ENCODE measurements at regions not wholly inside any gene's neighbourhood (a gene's known extent, or its start where the extent isn't known, plus 50 kb on each side); places are given as distances from the start of the nearest gene placed in this dataset.
"Not testable (repeated sequence)": the region's sequence is repeated elsewhere in the genome, so short reads cannot be mapped to it uniquely, and the experiment has no call there.

- intact Hi-C loops (cut with DNase I) = no loop called here
- no peak for DNase-seq
Observed at GRCh38 chr6:121539439-121539838, 104.0 kb downstream of the GJA1 start.

DNA sequence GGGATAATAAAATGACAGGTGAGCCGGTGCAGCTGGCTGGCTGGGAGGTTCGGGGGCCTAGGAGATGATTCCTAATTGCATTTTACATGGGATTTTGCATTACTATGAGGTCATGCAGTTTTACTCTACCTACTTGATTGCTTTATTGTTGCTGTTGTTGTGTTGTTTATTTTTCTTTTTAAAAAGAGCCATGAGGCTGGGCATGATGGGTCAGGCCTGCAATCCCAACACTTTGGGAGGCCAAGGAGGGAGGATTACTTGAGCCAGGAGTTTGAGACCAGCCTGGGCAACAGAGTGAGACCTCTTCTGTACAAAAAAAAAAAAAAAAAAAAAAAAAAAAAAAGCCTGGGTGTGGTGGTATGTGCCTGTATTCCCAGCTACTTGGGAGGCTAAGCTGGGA, 104.8 kb downstream of the GJA1 start:
- intact Hi-C loops (cut with DNase I) = no loop called here
- DNase-seq = no peak

- DNase-seq = peak in 1 of 42 donors; percentile 14
- intact Hi-C loops (cut with DNase I) = no loop called here
Observed at GRCh38 chr6:121544691-121545090, 109.2 kb downstream of the GJA1 start.

DNA sequence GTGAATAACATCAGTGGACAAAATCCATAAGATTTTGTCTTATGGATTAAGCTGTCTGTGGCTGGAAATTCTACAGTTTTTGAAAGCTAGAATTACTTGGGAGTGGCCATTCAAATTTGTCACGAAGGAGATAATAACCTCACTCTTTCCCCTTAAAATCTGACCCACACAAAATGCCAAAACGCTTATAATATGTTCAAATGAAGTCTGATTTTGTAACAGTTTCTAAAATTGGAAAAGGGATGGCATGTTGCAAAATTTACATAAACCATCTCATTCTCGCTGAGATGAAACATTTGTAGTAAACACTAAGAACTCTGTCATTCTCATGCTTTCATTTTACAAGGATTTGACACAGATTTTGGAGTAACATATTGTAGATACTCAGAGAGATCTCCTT, 112.7 kb downstream of the GJA1 start:
- intact Hi-C loops (cut with DNase I) = no loop called here

DNA sequence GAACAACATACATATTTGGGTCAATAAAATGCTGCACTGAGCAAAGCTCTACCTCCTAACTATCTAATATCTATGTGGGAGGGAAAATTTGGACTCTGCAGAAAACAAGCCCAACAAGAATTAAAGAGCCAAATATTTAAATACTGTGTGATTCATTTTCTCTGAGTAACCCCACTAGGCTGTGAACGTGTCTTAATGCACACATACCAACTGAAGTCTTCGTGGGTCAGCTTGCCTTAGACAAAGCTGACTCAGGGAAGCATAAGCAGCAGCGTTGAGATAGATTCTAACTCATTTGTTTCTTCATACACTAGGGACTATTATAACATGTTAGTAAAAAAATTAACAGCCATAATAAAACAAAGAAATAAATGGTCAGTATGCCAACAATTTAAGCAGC, 114.3 kb downstream of the GJA1 start:
- intact Hi-C loops (cut with DNase I) = no loop called here

More for the DNA sequence above, 112.7 kb downstream of the GJA1 start:
- no peak for DNase-seq

GRCh38 chr6:121550491-121551010, 115.1 kb downstream of the GJA1 start:
- intact Hi-C loops (cut with DNase I) = no loop called here

More for the DNA sequence above, 114.3 kb downstream of the GJA1 start:
- no peak for DNase-seq

GRCh38 chr6:121555201-121555600, 119.8 kb downstream of the GJA1 start:
- no peak for DNase-seq
- intact Hi-C loops (cut with DNase I) = no loop called here

More at GRCh38 chr6:121550491-121551010, 115.1 kb downstream of the GJA1 start:
- DNase-seq = no peak

- intact Hi-C loops (cut with DNase I); DNase-seq: not testable (repeated sequence)
Observed at GRCh38 chr6:121556149-121556548, 120.7 kb downstream of the GJA1 start.

- intact Hi-C loops (cut with DNase I) = no loop called here
- DNase-seq = no peak
Observed at GRCh38 chr6:121557146-121557940, 121.9 kb downstream of the GJA1 start.

DNA sequence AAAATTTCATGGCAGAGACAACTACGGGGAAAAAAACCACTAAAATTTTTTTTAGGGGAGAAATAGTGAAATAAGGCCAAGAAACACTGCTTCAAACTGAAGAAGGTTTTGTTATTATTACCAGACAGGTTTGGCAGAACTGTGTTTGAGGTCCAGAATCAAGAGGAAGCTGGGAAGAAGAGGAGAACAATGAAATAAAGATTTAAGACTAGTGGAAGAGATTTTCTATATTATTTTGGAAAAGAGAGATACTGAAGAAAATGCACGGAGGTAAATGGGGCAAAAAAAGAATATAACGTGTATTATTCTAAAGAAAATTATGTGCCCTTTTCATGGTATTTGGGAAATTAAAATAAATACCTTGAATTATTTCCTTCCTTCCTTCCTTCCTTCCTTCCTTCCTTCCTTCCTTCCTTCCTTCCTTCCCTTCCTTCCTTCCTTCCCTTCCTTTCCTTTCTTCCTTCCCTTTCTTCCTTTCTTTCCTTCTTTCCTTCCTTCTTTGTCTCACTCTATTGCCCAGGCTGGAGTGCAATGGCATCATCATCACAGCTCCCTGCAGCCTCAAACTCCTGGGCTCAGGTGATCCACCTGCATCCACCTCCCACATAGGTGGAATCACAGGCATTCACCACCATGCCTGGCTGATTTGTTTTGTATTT, 124.3 kb downstream of the GJA1 start:
- intact Hi-C loops (cut with DNase I) = no loop called here
- DNase-seq = no peak

GRCh38 chr6:121560476-121560875, 125.0 kb downstream of the GJA1 start:
- intact Hi-C loops (cut with DNase I) = no loop called here
- DNase-seq = no peak

GRCh38 chr6:121563286-121563685, 127.8 kb downstream of the GJA1 start:
- intact Hi-C loops (cut with DNase I) = no loop called here
- DNase-seq = no peak

DNA sequence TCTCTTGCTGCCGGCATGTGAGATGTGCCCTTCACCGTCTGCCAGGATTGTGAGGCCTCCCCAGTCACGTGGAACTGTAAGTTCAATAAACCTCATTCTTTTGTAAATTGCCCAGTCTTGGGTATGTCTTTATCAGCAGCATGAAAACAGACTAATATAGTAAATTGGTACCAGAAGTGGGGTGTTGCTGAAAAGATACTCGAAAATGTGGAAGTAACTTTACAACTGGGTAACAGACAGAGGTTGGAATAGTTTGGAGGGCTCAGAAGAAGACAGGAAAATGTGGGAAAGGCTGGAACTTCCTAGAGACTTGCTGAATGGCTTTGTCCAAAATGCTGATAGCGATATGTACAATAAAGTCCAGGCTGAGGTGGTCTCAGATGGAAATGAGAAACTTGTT, 129.1 kb downstream of the GJA1 start:
- DNase-seq; intact Hi-C loops (cut with DNase I): not testable (repeated sequence)

DNA sequence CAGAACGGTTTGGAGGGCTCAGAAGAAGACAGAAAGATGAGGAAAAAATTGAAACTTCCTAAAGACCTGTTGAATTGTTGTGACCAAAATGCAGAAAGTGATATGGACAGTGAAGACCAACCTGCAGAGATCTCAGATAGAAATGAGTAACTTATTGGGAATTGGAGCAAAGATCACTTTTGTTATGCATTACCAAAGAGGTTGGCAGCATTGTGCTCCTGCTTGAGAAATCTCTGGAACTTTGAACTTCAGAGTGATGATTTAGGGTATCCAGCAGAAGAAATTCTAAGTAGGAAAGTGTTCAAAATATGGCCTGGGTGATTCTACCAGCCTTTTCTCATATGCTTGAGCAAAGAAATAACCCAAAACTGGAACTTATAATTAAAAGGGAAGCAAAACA, 136.0 kb downstream of the GJA1 start:
- no peak for DNase-seq
- intact Hi-C loops (cut with DNase I) = no loop called here

DNA sequence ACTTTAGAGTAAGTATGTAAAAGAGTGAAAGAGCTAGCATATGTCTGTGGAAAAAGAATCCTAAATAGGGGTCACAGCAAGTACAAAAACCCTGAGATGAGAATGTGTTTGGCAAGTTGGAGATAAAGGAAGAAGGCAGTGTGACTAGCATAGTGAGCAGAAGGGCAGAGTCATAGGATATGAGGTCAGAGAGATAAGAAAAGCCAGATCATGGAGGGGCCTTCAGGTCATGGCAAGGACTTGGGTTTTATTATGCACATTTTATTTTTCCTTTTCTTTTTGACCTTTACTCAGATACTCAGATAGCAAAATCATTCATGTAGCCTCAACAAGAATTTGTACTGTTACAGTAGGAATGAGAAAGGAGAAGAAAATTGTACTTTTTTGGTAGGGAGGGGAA, 138.0 kb downstream of the GJA1 start:
- intact Hi-C loops (cut with DNase I) = no loop called here
- DNase-seq = no peak

GRCh38 chr6:121578216-121578615, 142.8 kb downstream of the GJA1 start:
- no peak for DNase-seq
- intact Hi-C loops (cut with DNase I) = no loop called here

DNA sequence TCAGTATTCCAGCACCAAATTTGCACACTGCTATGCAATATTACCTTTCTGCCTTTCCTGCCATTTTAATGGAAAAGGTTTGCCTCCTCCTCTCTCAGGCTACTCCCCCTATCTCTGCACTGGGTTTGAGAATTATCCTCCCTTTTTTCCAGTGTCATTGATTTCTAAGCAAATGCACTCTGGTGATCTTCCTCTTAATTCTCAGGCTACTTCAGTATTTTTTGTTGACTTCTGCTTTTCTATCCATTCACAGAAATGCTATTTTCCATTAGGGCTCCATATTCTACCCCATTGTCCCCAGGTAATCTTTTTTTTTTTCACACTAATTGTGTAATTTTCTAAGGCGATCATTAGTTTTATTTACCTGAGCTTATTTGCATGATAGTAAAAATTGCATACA, 144.0 kb downstream of the GJA1 start:
- no peak for DNase-seq
- intact Hi-C loops (cut with DNase I) = no loop called here

GRCh38 chr6:121581327-121581726, 145.9 kb downstream of the GJA1 start:
- intact Hi-C loops (cut with DNase I) = no loop called here
- DNase-seq = no peak

DNA sequence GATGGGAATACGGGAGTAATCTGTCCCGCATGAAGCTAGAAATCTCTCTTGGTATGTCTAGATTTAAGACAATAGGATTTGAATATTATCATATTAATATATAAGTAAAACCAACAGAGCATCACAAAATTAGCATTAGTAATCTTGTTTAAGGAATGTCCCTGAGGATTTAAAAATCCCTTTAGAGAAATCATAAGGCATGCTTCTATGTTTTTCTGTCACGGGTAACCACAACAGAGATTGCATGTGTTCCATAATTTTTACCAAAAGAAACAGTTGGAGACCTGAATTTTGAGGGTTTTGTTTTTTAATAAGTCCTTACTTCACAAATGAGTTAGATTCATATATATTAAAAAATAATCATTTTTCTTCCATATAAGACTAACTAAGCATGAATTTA, 146.8 kb downstream of the GJA1 start:
- intact Hi-C loops (cut with DNase I) = no loop called here
- DNase-seq = no peak

DNA sequence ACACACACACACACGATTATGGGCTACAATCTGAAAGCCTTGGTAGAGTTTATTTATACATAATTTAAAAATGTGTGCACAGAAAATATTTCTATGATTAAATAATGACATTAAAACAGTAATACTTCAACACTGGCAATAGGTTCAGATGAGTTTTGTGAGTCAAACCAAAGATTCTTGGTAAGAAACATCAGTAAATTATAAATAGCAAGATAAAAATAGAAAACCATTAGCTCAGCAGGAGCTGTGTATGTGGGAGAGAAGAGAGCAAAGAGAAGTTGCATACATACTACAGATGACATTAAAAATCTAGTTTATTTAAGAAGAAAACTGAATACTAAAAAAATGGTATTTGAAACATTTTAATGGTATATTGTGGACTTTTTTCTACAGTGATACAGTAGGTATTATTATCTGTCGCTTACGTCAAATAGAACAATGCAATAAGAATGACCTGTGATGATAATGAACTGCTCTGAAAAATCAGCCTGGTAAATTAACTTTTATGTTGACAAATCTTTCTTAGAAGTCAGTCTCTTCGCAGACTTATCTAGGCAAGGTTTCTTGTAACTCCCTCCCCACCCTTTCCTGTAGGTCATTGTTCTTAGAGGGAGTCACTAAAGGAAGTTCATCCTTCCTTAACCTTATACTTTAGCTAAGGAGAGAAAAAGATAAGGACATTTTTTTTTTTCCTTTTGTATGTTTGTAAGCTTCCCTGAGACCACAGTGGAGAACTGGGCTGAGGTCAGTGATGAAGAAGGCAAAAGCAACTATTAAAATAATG, 149.3 kb downstream of the GJA1 start:
- DNase-seq = no peak
- intact Hi-C loops (cut with DNase I) = no loop called here

Data from head of caudate nucleus (tissue), 42 donors.